Neutrophil (primary cell): ENCODE measurements at regions not wholly inside any gene's neighbourhood (a gene's known extent, or its start where the extent isn't known, plus 50 kb on each side); places are given as distances from the start of the nearest gene placed in this dataset.

Experiments
- H3K27ac ChIP-seq: fragments of 200-600 bp; sonication (generic); 2 replicates; pipeline ENCODE4 v1.5.1; 2016; ENCODE audit warnings: mild to moderate bottlenecking, moderate library complexity
- H3K27me3 ChIP-seq: fragments of 200-600 bp; sonication (generic); 2 replicates; pipeline ENCODE4 v1.6.0; 2016; ENCODE audit warnings: mild to moderate bottlenecking
- H3K36me3 ChIP-seq: fragments of 200-600 bp; sonication (generic); 2 replicates; pipeline ENCODE4 v1.5.1; 2017
- H3K4me1 ChIP-seq, 2 experiments: fragments of 200-600 bp in 1 of 2; sonication (generic) in 1 of 2; 1 replicate in 1 of 2; 2 replicates in 1 of 2; pipeline versions ENCODE4 v1.5.1 to v1.6.1; 2013 to 2016; ENCODE audit warnings: low read depth in 1 of 2, low read length in 1 of 2, mild to moderate bottlenecking in 1 of 2, moderate library complexity in 1 of 2; ENCODE audit not compliant: control insufficient read depth in 1 of 2, insufficient read depth in 1 of 2
- H3K4me3 ChIP-seq, 2 experiments: fragments of 200-600 bp in 1 of 2; sonication (generic) in 1 of 2; 1 replicate in 1 of 2; 2 replicates in 1 of 2; pipeline ENCODE4 v1.5.1; 2013 to 2016; ENCODE audit warnings: low read depth in 1 of 2, low read length in 1 of 2, mild to moderate bottlenecking in 1 of 2, moderate library complexity in 1 of 2
- H3K9me3 ChIP-seq: fragments of 200-600 bp; sonication (generic); 2 replicates; pipeline ENCODE4 v1.5.1; 2016
- TF ChIP-seq, protein P1 (sequence below): fragments of 200-600 bp; sonication (generic); IDR thresholded peaks from 2 replicates; pipeline ENCODE4 v1.5.1; 2016; ENCODE audit warnings: antibody characterized with exemption

DNA sequence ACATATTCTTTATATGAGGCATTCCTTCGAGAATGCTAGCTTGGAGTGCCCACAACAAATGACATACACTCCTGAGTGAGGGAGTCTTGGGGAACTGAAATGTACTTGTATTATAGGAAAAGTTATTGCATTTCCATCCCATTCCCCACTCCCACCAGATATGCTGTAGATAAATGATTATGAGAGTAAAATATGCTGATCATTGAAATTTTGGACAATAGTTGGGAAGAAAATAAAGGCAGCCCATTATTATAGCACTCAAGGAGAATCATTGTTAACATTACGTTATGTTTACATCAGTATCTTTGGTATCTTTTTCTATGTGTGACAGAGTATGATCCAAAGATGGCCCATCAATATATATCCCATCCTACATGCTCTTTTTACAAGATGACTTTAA, 194.4 kb downstream of the GATA3 start:
- no peaks in the 10 kb centered on the region for H3K4me1 ChIP-seq
- H3K9me3 ChIP-seq = no peaks in the 10 kb centered on the region
- no peaks in the 10 kb centered on the region for H3K27me3 ChIP-seq
- TF ChIP-seq, protein P1, sequence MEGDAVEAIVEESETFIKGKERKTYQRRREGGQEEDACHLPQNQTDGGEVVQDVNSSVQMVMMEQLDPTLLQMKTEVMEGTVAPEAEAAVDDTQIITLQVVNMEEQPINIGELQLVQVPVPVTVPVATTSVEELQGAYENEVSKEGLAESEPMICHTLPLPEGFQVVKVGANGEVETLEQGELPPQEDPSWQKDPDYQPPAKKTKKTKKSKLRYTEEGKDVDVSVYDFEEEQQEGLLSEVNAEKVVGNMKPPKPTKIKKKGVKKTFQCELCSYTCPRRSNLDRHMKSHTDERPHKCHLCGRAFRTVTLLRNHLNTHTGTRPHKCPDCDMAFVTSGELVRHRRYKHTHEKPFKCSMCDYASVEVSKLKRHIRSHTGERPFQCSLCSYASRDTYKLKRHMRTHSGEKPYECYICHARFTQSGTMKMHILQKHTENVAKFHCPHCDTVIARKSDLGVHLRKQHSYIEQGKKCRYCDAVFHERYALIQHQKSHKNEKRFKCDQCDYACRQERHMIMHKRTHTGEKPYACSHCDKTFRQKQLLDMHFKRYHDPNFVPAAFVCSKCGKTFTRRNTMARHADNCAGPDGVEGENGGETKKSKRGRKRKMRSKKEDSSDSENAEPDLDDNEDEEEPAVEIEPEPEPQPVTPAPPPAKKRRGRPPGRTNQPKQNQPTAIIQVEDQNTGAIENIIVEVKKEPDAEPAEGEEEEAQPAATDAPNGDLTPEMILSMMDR = no peak
- no peaks in the 10 kb centered on the region for H3K36me3 ChIP-seq
- no peak overlapping the region for H3K27ac ChIP-seq
- H3K4me3 ChIP-seq = no peak overlapping the region

GRCh38 chr10:8254350-8254749, 199.9 kb downstream of the GATA3 start:
- TF ChIP-seq, protein P1 = no peak
- Histone ChIP-seq H3K36me3 (no peaks in the 10 kb centered on the region), H3K4me3 (no peak overlapping the region), H3K27ac (no peak overlapping the region), H3K27me3 (no peaks in the 10 kb centered on the region), H3K4me1 (no peaks in the 10 kb centered on the region), H3K9me3 (no peaks in the 10 kb centered on the region)

DNA sequence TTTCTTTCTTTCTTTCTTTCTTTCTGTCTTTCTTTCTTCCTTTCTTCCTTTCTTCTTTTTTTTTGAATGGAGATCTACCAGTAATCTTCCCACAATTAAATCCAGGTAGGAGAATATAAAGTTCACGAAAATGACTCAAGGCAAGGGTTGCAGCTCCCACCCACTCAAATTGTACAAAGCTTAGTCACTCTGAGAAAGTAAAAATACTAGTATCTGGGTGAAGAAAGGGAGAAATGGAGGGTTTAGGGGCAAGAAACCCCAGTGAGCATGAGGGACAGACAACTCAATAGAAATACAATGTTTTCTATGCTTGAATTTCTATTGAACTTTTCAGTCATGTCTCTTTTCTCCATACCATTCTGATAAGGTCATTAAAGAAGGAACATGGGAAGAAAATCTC, 200.8 kb downstream of the GATA3 start:
- Histone ChIP-seq H3K4me1 (no peaks in the 10 kb centered on the region), H3K36me3 (no peaks in the 10 kb centered on the region), H3K9me3 (no peaks in the 10 kb centered on the region), H3K27me3 (no peaks in the 10 kb centered on the region), H3K27ac (no peak overlapping the region), H3K4me3 (no peak overlapping the region)
- TF ChIP-seq, protein P1 = no peak

- no peaks in the 10 kb centered on the region for H3K9me3 ChIP-seq
- H3K4me1 ChIP-seq = peaks cover 0 to 4% of the 10 kb centered on the region in 2 experiments
- H3K36me3 ChIP-seq = no peaks in the 10 kb centered on the region
- TF ChIP-seq, protein P1 = no peak
- no peaks in the 10 kb centered on the region for H3K27me3 ChIP-seq
- H3K4me3 ChIP-seq = no peak overlapping the region
- no peak overlapping the region for H3K27ac ChIP-seq
Measured at GRCh38 chr10:8260645-8261044, 206.2 kb downstream of the GATA3 start.

- Histone ChIP-seq H3K36me3 (no peaks in the 10 kb centered on the region), H3K9me3 (no peaks in the 10 kb centered on the region), H3K27ac (no peak overlapping the region), H3K27me3 (no peaks in the 10 kb centered on the region), H3K4me1 (peaks cover 0 to 4% of the 10 kb centered on the region in 2 experiments), H3K4me3 (no peak overlapping the region)
- TF ChIP-seq, protein P1 = no peak
Measured at GRCh38 chr10:8262317-8262716, 207.8 kb downstream of the GATA3 start.

GRCh38 chr10:8269976-8270375, 215.5 kb downstream of the GATA3 start:
- no peaks in the 10 kb centered on the region for H3K27me3 ChIP-seq
- no peaks in the 10 kb centered on the region for H3K9me3 ChIP-seq
- TF ChIP-seq, protein P1 = no peak
- H3K27ac ChIP-seq = no peak overlapping the region
- no peaks in the 10 kb centered on the region for H3K4me1 ChIP-seq
- no peaks in the 10 kb centered on the region for H3K36me3 ChIP-seq
- no peak overlapping the region for H3K4me3 ChIP-seq
